HEK293 (cell line): ENCODE measurements at regions not wholly inside any gene's neighbourhood (a gene's known extent, or its start where the extent isn't known, plus 50 kb on each side); places are given as distances from the start of the nearest gene placed in this dataset.

Experiments
- CTCF ChIA-PET: fragments of 350-600 bp; formaldehyde crosslinking; extraction: SDS; loops from one replicate; lab custom pipeline; 2021; ENCODE audit warnings: antibody characterized with exemption; lab: Yijun Ruan, JAX
- POLR2A ChIA-PET: fragments of 300-600 bp; formaldehyde crosslinking; extraction: SDS; loops from one replicate; lab custom pipeline; 2020; ENCODE audit warnings: antibody characterized with exemption, inconsistent platforms; lab: Yijun Ruan, JAX
- H3K27ac ChIP-seq: fragments of 200-500 bp; sonication (Bioruptor generic); 2 replicates; pipeline ENCODE4 v1.5.1; 2014; ENCODE audit warnings: low read depth, low read length, control low read depth, inconsistent platforms; ENCODE audit errors: extremely low read depth
- H3K36me3 ChIP-seq, 2 experiments: fragments of 200-500 bp in 1 of 2; sonication (Bioruptor generic) in 1 of 2; 1 replicate in 1 of 2; 2 replicates in 1 of 2; pipeline ENCODE4 v1.5.1; 2014 to 2017; ENCODE audit warnings: inconsistent platforms in 2 of 2, low read length in 2 of 2; ENCODE audit not compliant: control insufficient read depth in 2 of 2, insufficient read depth in 1 of 2
- H3K4me1 ChIP-seq: fragments of 200-500 bp; sonication (Bioruptor generic); 2 replicates; pipeline ENCODE4 v1.5.1; 2014; ENCODE audit warnings: mild to moderate bottlenecking, low read length, inconsistent platforms; ENCODE audit not compliant: control insufficient read depth, insufficient read depth
- H3K4me3 ChIP-seq: 2 replicates; pipeline ENCODE4 v1.5.1; 2011; ENCODE audit warnings: low read depth, mild to moderate bottlenecking, control low read depth, low read length, moderate library complexity
- H3K9me3 ChIP-seq: fragments of 200-500 bp; sonication (Bioruptor generic); 2 replicates; pipeline ENCODE4 v1.5.1; 2014; ENCODE audit warnings: low read depth, low read length, inconsistent platforms; ENCODE audit not compliant: control insufficient read depth, insufficient read depth
- BCL11A ChIP-seq: fragments of 450-650 bp; formaldehyde crosslinking; IDR thresholded peaks from 2 replicates; pipeline ENCODE4 v1.5.1; 2016; ENCODE audit warnings: low read depth, missing biosample characterization, missing genetic modification characterization
- BCL6B ChIP-seq: fragments of 450-650 bp; formaldehyde crosslinking; IDR thresholded peaks from 2 replicates; pipeline ENCODE4 v1.5.1; 2017; ENCODE audit warnings: missing biosample characterization, missing genetic modification characterization
- MYNN ChIP-seq: fragments of 450-650 bp; formaldehyde crosslinking; IDR thresholded peaks from 2 replicates; pipeline ENCODE4 v1.5.1; 2016; ENCODE audit warnings: missing biosample characterization, missing genetic modification characterization, borderline replicate concordance
- PRDM10 ChIP-seq: fragments of 450-650 bp; formaldehyde crosslinking; IDR thresholded peaks from 2 replicates; pipeline ENCODE4 v1.5.1; 2016; ENCODE audit warnings: missing biosample characterization, missing genetic modification characterization
- PRDM6 ChIP-seq: fragments of 450-650 bp; formaldehyde crosslinking; IDR thresholded peaks from 2 replicates; pipeline ENCODE4 v1.5.1; 2017; ENCODE audit warnings: missing biosample characterization, missing genetic modification characterization
- ZBTB21 ChIP-seq: fragments of 450-650 bp; formaldehyde crosslinking; IDR thresholded peaks from 2 replicates; pipeline ENCODE4 v1.5.1; 2017; ENCODE audit warnings: missing biosample characterization, missing genetic modification characterization
- ZBTB8A ChIP-seq: fragments of 450-650 bp; formaldehyde crosslinking; IDR thresholded peaks from 2 replicates; pipeline ENCODE4 v1.5.1; 2016; ENCODE audit warnings: missing biosample characterization, missing genetic modification characterization
- ZEB2 ChIP-seq: fragments of 450-650 bp; formaldehyde crosslinking; IDR thresholded peaks from 2 replicates; pipeline ENCODE4 v1.5.1; 2016; ENCODE audit warnings: missing biosample characterization, missing genetic modification characterization
- ZFHX2 ChIP-seq: fragments of 450-650 bp; formaldehyde crosslinking; conservative IDR thresholded peaks from 2 replicates; pipeline ENCODE4 v1.5.1; 2016; ENCODE audit warnings: missing biosample characterization, missing genetic modification characterization
- ZNF175 ChIP-seq: fragments of 450-650 bp; formaldehyde crosslinking; IDR thresholded peaks from 2 replicates; pipeline ENCODE4 v1.5.1; 2016; ENCODE audit warnings: missing biosample characterization, missing genetic modification characterization
- ZNF335 ChIP-seq: fragments of 450-650 bp; formaldehyde crosslinking; conservative IDR thresholded peaks from 2 replicates; pipeline ENCODE4 v1.5.1; 2016; ENCODE audit warnings: missing biosample characterization, missing genetic modification characterization
- ZNF394 ChIP-seq: fragments of 450-650 bp; formaldehyde crosslinking; IDR thresholded peaks from 2 replicates; pipeline ENCODE4 v1.5.1; 2016; ENCODE audit warnings: missing biosample characterization, missing genetic modification characterization, mild to moderate bottlenecking, moderate library complexity, borderline replicate concordance
- ZNF398 ChIP-seq: fragments of 450-650 bp; formaldehyde crosslinking; IDR thresholded peaks from 2 replicates; pipeline ENCODE4 v1.5.1; 2017; ENCODE audit warnings: missing biosample characterization, missing genetic modification characterization
- ZNF416 ChIP-seq: fragments of 450-650 bp; formaldehyde crosslinking; IDR thresholded peaks from 2 replicates; pipeline ENCODE4 v1.5.1; 2016; ENCODE audit warnings: missing biosample characterization, missing genetic modification characterization
- ZNF518A ChIP-seq: fragments of 450-650 bp; formaldehyde crosslinking; conservative IDR thresholded peaks from 2 replicates; pipeline ENCODE4 v1.5.1; 2016; ENCODE audit warnings: low read depth, missing biosample characterization, missing genetic modification characterization
- ZNF626 ChIP-seq: fragments of 450-650 bp; sonication (Bioruptor Pico); formaldehyde crosslinking; IDR thresholded peaks from 2 replicates; pipeline ENCODE4 v1.5.1; 2018; ENCODE audit warnings: missing biosample characterization, missing genetic modification characterization, inconsistent platforms
- ZNF707 ChIP-seq: fragments of 450-650 bp; formaldehyde crosslinking; IDR thresholded peaks from 2 replicates; pipeline ENCODE4 v1.5.1; 2016; ENCODE audit warnings: missing biosample characterization, missing genetic modification characterization
- ZNF785 ChIP-seq: fragments of 450-650 bp; formaldehyde crosslinking; IDR thresholded peaks from 2 replicates; pipeline ENCODE4 v1.5.1; 2016; ENCODE audit warnings: missing biosample characterization, missing genetic modification characterization

- no peak for TF ChIP-seq ZNF518A (tag by site-specific recombination)
- TF ChIP-seq BCL6B (tag by site-specific recombination), result no peak
- no peak for TF ChIP-seq ZFHX2 (tag by site-specific recombination)
- TF ChIP-seq ZNF785 (tag by site-specific recombination), result no peak
Measured at GRCh38 chr2:107069890-107070289, 183.9 kb upstream of the ST6GAL2 start (continued).

- CTCF ChIA-PET, result no interaction called here
- POLR2A ChIA-PET, result no interaction called here
- Histone ChIP-seq H3K36me3 (no peaks in the 10 kb centered on the region), H3K9me3 (no peaks in the 10 kb centered on the region), H3K4me1 (no peaks in the 10 kb centered on the region)
- no peak for TF ChIP-seq BCL11A (tag by site-specific recombination)
- TF ChIP-seq PRDM6, result no peak
- no peak for TF ChIP-seq ZBTB8A (tag by site-specific recombination)
- TF ChIP-seq ZEB2 (tag by site-specific recombination), result no peak
- no peak for TF ChIP-seq ZNF175
- TF ChIP-seq ZBTB21, result no peak
- TF ChIP-seq, all 188 proteins: peak for 0
- Histone ChIP-seq H3K27ac (no peak overlapping the region), H3K4me3 (no peak overlapping the region)
Measured at GRCh38 chr2:107072150-107072940, 186.4 kb upstream of the ST6GAL2 start.

- POLR2A ChIA-PET, result no interaction called here
- H3K27ac ChIP-seq, result no peak overlapping the region
- CTCF ChIA-PET, result no interaction called here
- no peak overlapping the region for H3K4me3 ChIP-seq
- no peaks in the 10 kb centered on the region for H3K36me3 ChIP-seq
- H3K4me1 ChIP-seq, result no peaks in the 10 kb centered on the region
- H3K9me3 ChIP-seq, result no peaks in the 10 kb centered on the region
- TF ChIP-seq ZNF335 (tag by site-specific recombination), result no peak
- no peak for TF ChIP-seq ZNF394 (tag by site-specific recombination)
- TF ChIP-seq ZNF707 (tag by site-specific recombination), result no peak
- TF ChIP-seq ZNF416 (tag by site-specific recombination), result no peak
- no peak for TF ChIP-seq MYNN (tag by site-specific recombination)
- no peak for TF ChIP-seq ZNF626 (tag by site-specific recombination)
- no peak for TF ChIP-seq ZNF398
- no peak for TF ChIP-seq PRDM10
Measured at GRCh38 chr2:107078584-107078983, 192.6 kb upstream of the ST6GAL2 start.
